ENCODE measurements at regions not wholly inside any gene's neighbourhood (a gene's known extent, or its start where the extent isn't known, plus 50 kb on each side); places are given as distances from the start of the nearest gene placed in this dataset.
"Not testable (repeated sequence)": the region's sequence is repeated elsewhere in the genome, so short reads cannot be mapped to it uniquely, and the experiment has no call there.

GRCh38 chr14:106551265-106551664 is 1024.9 kb downstream of the TMEM121 start:
- intact Hi-C loops (cut with micrococcal nuclease), result no loop called here
- Histone ChIP-seq H3K4me3 (no peak overlapping the region), H3K27me3 (ENCODE audit: low read depth) (peaks cover 33% of the 10 kb centered on the region), H3K4me1 (no peaks in the 10 kb centered on the region), H3K36me3 (no peaks in the 10 kb centered on the region), H3K27ac (replicated peaks) (no peak overlapping the region), H3K9me3 (replicated peaks) (no peaks in the 10 kb centered on the region)
- no peak for DNase-seq
- no peak for TF ChIP-seq CTCF (IDR thresholded peaks at IDR 0.05; ENCODE audit: borderline replicate concordance)

GRCh38 chr14:106556211-106556610 is 1029.8 kb downstream of the TMEM121 start:
- H3K27ac ChIP-seq (replicated peaks); H3K9me3 ChIP-seq (replicated peaks); H3K4me1 ChIP-seq; H3K4me3 ChIP-seq; DNase-seq; intact Hi-C loops (cut with micrococcal nuclease); H3K36me3 ChIP-seq: not testable (repeated sequence)
- H3K27me3 ChIP-seq (ENCODE audit: low read depth), result peaks cover 42% of the 10 kb centered on the region

GRCh38 chr14:106556665-106557289 is 1030.4 kb downstream of the TMEM121 start:
- no peaks in the 10 kb centered on the region for H3K4me1 ChIP-seq
- H3K27me3 ChIP-seq (ENCODE audit: low read depth), result peaks cover 42% of the 10 kb centered on the region
- no peak overlapping the region for H3K27ac ChIP-seq (replicated peaks)
- intact Hi-C loops (cut with micrococcal nuclease), result no loop called here
- TF ChIP-seq CTCF (IDR thresholded peaks at IDR 0.05; ENCODE audit: borderline replicate concordance), result peak; percentile 50
- DNase-seq, result no peak
- H3K36me3 ChIP-seq, result no peaks in the 10 kb centered on the region
- H3K4me3 ChIP-seq, result no peak overlapping the region
- H3K9me3 ChIP-seq (replicated peaks), result no peaks in the 10 kb centered on the region

GRCh38 chr14:106562451-106562850 is 1036.1 kb downstream of the TMEM121 start:
- Histone ChIP-seq H3K9me3 (replicated peaks) (no peaks in the 10 kb centered on the region), H3K4me3 (no peak overlapping the region), H3K27me3 (ENCODE audit: low read depth) (peaks cover 55% of the 10 kb centered on the region), H3K4me1 (no peaks in the 10 kb centered on the region), H3K36me3 (no peaks in the 10 kb centered on the region), H3K27ac (replicated peaks) (no peak overlapping the region)
- no peak for TF ChIP-seq CTCF (IDR thresholded peaks at IDR 0.05; ENCODE audit: borderline replicate concordance)
- DNase-seq, result no peak
- intact Hi-C loops (cut with micrococcal nuclease), result no loop called here

GRCh38 chr14:106564058-106564643 is 1037.8 kb downstream of the TMEM121 start:
- DNase-seq, result no peak
- H3K9me3 ChIP-seq (replicated peaks), result no peaks in the 10 kb centered on the region
- intact Hi-C loops (cut with micrococcal nuclease), result no loop called here
- H3K36me3 ChIP-seq, result no peaks in the 10 kb centered on the region
- H3K27ac ChIP-seq (replicated peaks), result no peak overlapping the region
- no peak overlapping the region for H3K4me3 ChIP-seq
- H3K4me1 ChIP-seq, result no peaks in the 10 kb centered on the region
- peaks cover 42% of the 10 kb centered on the region for H3K27me3 ChIP-seq (ENCODE audit: low read depth)
- TF ChIP-seq CTCF (IDR thresholded peaks at IDR 0.05; ENCODE audit: borderline replicate concordance), result no peak

- Histone ChIP-seq H3K4me3 (no peak overlapping the region), H3K9me3 (replicated peaks) (no peaks in the 10 kb centered on the region), H3K27me3 (ENCODE audit: low read depth) (peaks cover 73% of the 10 kb centered on the region), H3K27ac (replicated peaks) (no peak overlapping the region), H3K36me3 (no peaks in the 10 kb centered on the region), H3K4me1 (no peaks in the 10 kb centered on the region)
- no peak for TF ChIP-seq CTCF (IDR thresholded peaks at IDR 0.05; ENCODE audit: borderline replicate concordance)
- intact Hi-C loops (cut with micrococcal nuclease), result no loop called here
- no peak for DNase-seq
Observed at GRCh38 chr14:106578481-106578880, 1052.1 kb downstream of the TMEM121 start.
